HEK293 (cell line): ENCODE measurements at regions not wholly inside any gene's neighbourhood (a gene's known extent, or its start where the extent isn't known, plus 50 kb on each side); places are given as distances from the start of the nearest gene placed in this dataset.

Experiments
- CTCF ChIA-PET: fragments of 350-600 bp; formaldehyde crosslinking; extraction: SDS; loops from one replicate; lab custom pipeline; 2021; ENCODE audit warnings: antibody characterized with exemption; lab: Yijun Ruan, JAX
- POLR2A ChIA-PET: fragments of 300-600 bp; formaldehyde crosslinking; extraction: SDS; loops from one replicate; lab custom pipeline; 2020; ENCODE audit warnings: antibody characterized with exemption, inconsistent platforms; lab: Yijun Ruan, JAX
- H3K27ac ChIP-seq: fragments of 200-500 bp; sonication (Bioruptor generic); 2 replicates; pipeline ENCODE4 v1.5.1; 2014; ENCODE audit warnings: low read depth, low read length, control low read depth, inconsistent platforms; ENCODE audit errors: extremely low read depth
- H3K36me3 ChIP-seq, 2 experiments: fragments of 200-500 bp in 1 of 2; sonication (Bioruptor generic) in 1 of 2; 1 replicate in 1 of 2; 2 replicates in 1 of 2; pipeline ENCODE4 v1.5.1; 2014 to 2017; ENCODE audit warnings: inconsistent platforms in 2 of 2, low read length in 2 of 2; ENCODE audit not compliant: control insufficient read depth in 2 of 2, insufficient read depth in 1 of 2
- H3K4me1 ChIP-seq: fragments of 200-500 bp; sonication (Bioruptor generic); 2 replicates; pipeline ENCODE4 v1.5.1; 2014; ENCODE audit warnings: mild to moderate bottlenecking, low read length, inconsistent platforms; ENCODE audit not compliant: control insufficient read depth, insufficient read depth
- H3K4me3 ChIP-seq: 2 replicates; pipeline ENCODE4 v1.5.1; 2011; ENCODE audit warnings: low read depth, mild to moderate bottlenecking, control low read depth, low read length, moderate library complexity
- H3K9me3 ChIP-seq: fragments of 200-500 bp; sonication (Bioruptor generic); 2 replicates; pipeline ENCODE4 v1.5.1; 2014; ENCODE audit warnings: low read depth, low read length, inconsistent platforms; ENCODE audit not compliant: control insufficient read depth, insufficient read depth
- ATF2 ChIP-seq: fragments of 450-650 bp; formaldehyde crosslinking; IDR thresholded peaks from 2 replicates; pipeline ENCODE4 v1.5.1; 2016; ENCODE audit warnings: missing biosample characterization, missing genetic modification characterization, low read depth
- EGR2 ChIP-seq: fragments of 450-650 bp; formaldehyde crosslinking; IDR thresholded peaks from 2 replicates; pipeline ENCODE4 v1.5.1; 2016; ENCODE audit warnings: low read depth, missing biosample characterization, missing genetic modification characterization
- GLI4 ChIP-seq: fragments of 450-650 bp; formaldehyde crosslinking; IDR thresholded peaks from 2 replicates; pipeline ENCODE4 v1.5.1; 2016; ENCODE audit warnings: missing biosample characterization, missing genetic modification characterization
- OVOL3 ChIP-seq: fragments of 450-650 bp; formaldehyde crosslinking; IDR thresholded peaks from 2 replicates; pipeline ENCODE4 v1.5.1; 2016; ENCODE audit warnings: missing biosample characterization, missing genetic modification characterization
- ZBTB20 ChIP-seq: fragments of 450-650 bp; formaldehyde crosslinking; IDR thresholded peaks from 2 replicates; pipeline ENCODE4 v1.5.1; 2016; ENCODE audit warnings: missing biosample characterization, missing genetic modification characterization
- ZBTB7A ChIP-seq: fragments of 450-650 bp; formaldehyde crosslinking; IDR thresholded peaks from 2 replicates; pipeline ENCODE4 v1.5.1; 2016; ENCODE audit warnings: low read depth, missing biosample characterization, missing genetic modification characterization
- ZFHX2 ChIP-seq: fragments of 450-650 bp; formaldehyde crosslinking; conservative IDR thresholded peaks from 2 replicates; pipeline ENCODE4 v1.5.1; 2016; ENCODE audit warnings: missing biosample characterization, missing genetic modification characterization
- ZFP3 ChIP-seq: fragments of 450-650 bp; formaldehyde crosslinking; IDR thresholded peaks from 2 replicates; pipeline ENCODE4 v1.5.1; 2016; ENCODE audit warnings: low read depth, missing biosample characterization, missing genetic modification characterization
- ZFP41 ChIP-seq: fragments of 450-650 bp; formaldehyde crosslinking; IDR thresholded peaks from 2 replicates; pipeline ENCODE4 v1.5.1; 2016; ENCODE audit warnings: missing biosample characterization, missing genetic modification characterization, borderline replicate concordance
- ZNF18 ChIP-seq: fragments of 450-650 bp; formaldehyde crosslinking; IDR thresholded peaks from 2 replicates; pipeline ENCODE4 v1.5.1; 2016; ENCODE audit warnings: missing biosample characterization, missing genetic modification characterization
- ZNF214 ChIP-seq: fragments of 450-650 bp; formaldehyde crosslinking; IDR thresholded peaks from 2 replicates; pipeline ENCODE4 v1.5.1; 2017; ENCODE audit warnings: missing biosample characterization, mild to moderate bottlenecking, missing genetic modification characterization, borderline replicate concordance
- ZNF248 ChIP-seq: fragments of 450-650 bp; formaldehyde crosslinking; IDR thresholded peaks from 2 replicates; pipeline ENCODE4 v1.5.1; 2017; ENCODE audit warnings: missing biosample characterization, missing genetic modification characterization
- ZNF280C ChIP-seq: fragments of 450-650 bp; formaldehyde crosslinking; IDR thresholded peaks from 2 replicates; pipeline ENCODE4 v1.5.1; 2016; ENCODE audit warnings: missing biosample characterization, missing genetic modification characterization
- ZNF362 ChIP-seq: fragments of 450-650 bp; formaldehyde crosslinking; IDR thresholded peaks from 2 replicates; pipeline ENCODE4 v1.5.1; 2016; ENCODE audit warnings: missing biosample characterization, missing genetic modification characterization
- ZNF518A ChIP-seq: fragments of 450-650 bp; formaldehyde crosslinking; conservative IDR thresholded peaks from 2 replicates; pipeline ENCODE4 v1.5.1; 2016; ENCODE audit warnings: low read depth, missing biosample characterization, missing genetic modification characterization
- ZNF549 ChIP-seq: fragments of 450-650 bp; IDR thresholded peaks from 2 replicates; pipeline ENCODE4 v1.5.1; 2018; ENCODE audit warnings: missing biosample characterization, missing genetic modification characterization, mild to moderate bottlenecking, inconsistent platforms, moderate library complexity
- ZNF785 ChIP-seq: fragments of 450-650 bp; formaldehyde crosslinking; IDR thresholded peaks from 2 replicates; pipeline ENCODE4 v1.5.1; 2016; ENCODE audit warnings: missing biosample characterization, missing genetic modification characterization
- ZSCAN5A ChIP-seq: fragments of 450-650 bp; formaldehyde crosslinking; IDR thresholded peaks from 2 replicates; pipeline ENCODE4 v1.5.1; 2016; ENCODE audit warnings: missing biosample characterization, missing genetic modification characterization

GRCh38 chr11:35064114-35064800, 74.7 kb upstream of the CD44 start:
- Histone ChIP-seq H3K27ac (no peak overlapping the region), H3K9me3 (no peaks in the 10 kb centered on the region)
- TF ChIP-seq EGR2 (tag by site-specific recombination) = no peak
- no peak for TF ChIP-seq ZFHX2
- TF ChIP-seq ZNF280C (tag by site-specific recombination) = no peak
- no peak for TF ChIP-seq ZNF518A (tag by site-specific recombination)
- no peak for TF ChIP-seq OVOL3 (tag by site-specific recombination)
- TF ChIP-seq ZNF785 = no peak
- TF ChIP-seq ZFP3 = no peak
- no peak for TF ChIP-seq ATF2 (tag by site-specific recombination)
- TF ChIP-seq ZNF214 (tag by site-specific recombination) = no peak
- no peak for TF ChIP-seq ZFP41 (tag by site-specific recombination)
- no peak for TF ChIP-seq ZBTB20 (tag by site-specific recombination)
- no peak for TF ChIP-seq ZNF248
- no peak for TF ChIP-seq ZNF549
- no peak for TF ChIP-seq ZNF362
- no peak for TF ChIP-seq ZSCAN5A (tag by site-specific recombination)
- no peak for TF ChIP-seq ZNF18
- no peak for TF ChIP-seq GLI4 (tag by site-specific recombination)
- no peak for TF ChIP-seq ZBTB7A
- TF ChIP-seq, all 188 proteins: peak for 0
- Histone ChIP-seq H3K36me3 (no peaks in the 10 kb centered on the region), H3K4me1 (no peaks in the 10 kb centered on the region), H3K4me3 (no peak overlapping the region)
- CTCF ChIA-PET = interaction anchor here (0.7 to 0.8 kb wide), 2 partner anchors 23 to 175 kb away, joined by 3 to 6 read pairs; no protein-coding TSS in a partner anchor
- POLR2A ChIA-PET = no interaction called here
